Mucosa of gallbladder (tissue), 1 donor: ENCODE measurements at regions not wholly inside any gene's neighbourhood (a gene's known extent, or its start where the extent isn't known, plus 50 kb on each side); places are given as distances from the start of the nearest gene placed in this dataset.

Source experiments
- DNase-seq: peaks from one replicate; pipeline ENCODE4 v3.0.0-alpha.2; 2020; ENCODE audit warnings: low spot score
- donor health status: DM: no; HTN: no; CAD: no.

DNA sequence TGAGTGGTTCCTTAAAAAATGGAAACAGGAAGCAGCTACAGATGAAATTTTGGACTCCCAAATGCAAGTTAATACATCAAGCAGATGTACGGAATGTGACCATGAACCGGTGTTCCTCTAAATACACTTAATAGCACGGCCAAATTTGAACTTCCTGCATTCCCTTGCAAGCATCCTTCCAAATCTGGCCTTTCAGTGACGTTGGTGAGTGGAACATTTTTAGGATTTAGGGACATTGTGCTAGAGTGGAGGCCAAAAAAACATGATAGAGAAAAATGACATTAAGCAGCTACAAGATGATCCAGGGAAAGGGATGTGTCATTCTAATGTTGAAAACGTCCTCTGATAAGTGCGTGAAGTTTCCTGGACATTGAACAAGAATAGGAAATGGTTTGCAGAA lies 62.1 kb downstream of the CTAGE1 start:
- no peak for DNase-seq

GRCh38 chr18:22355069-22355468 lies 62.6 kb downstream of the CTAGE1 start:
- DNase-seq: no peak

GRCh38 chr18:22349966-22350365 lies 67.7 kb downstream of the CTAGE1 start:
- DNase-seq: no peak

DNA sequence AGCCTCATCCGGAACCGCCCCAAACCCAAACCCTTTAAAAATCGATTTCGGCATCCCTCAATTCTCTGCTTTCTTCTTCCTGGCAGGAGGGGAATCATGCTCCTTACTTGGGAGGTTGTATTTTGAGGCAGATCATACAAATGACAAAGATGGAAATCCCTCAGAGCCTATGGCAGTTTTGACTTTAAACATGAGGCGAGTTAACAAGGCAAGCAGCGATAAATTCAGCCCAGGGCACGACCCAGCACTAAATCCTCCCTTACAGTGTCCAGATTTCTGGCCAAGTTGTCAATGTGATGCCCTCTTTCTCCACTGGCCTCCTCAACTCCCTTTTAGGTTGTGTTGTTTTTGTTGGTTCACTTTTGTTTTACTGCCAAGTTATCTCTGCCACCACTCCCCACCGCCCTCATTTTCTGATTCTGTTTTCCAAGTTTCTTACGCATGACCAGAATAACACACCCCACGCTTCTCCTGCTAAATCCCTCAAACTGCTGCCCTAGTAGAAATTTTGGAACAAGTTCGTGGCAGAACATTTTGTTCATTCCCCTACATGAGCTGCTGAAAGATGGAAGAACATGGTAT lies 68.3 kb downstream of the CTAGE1 start:
- DNase-seq: no peak

DNA sequence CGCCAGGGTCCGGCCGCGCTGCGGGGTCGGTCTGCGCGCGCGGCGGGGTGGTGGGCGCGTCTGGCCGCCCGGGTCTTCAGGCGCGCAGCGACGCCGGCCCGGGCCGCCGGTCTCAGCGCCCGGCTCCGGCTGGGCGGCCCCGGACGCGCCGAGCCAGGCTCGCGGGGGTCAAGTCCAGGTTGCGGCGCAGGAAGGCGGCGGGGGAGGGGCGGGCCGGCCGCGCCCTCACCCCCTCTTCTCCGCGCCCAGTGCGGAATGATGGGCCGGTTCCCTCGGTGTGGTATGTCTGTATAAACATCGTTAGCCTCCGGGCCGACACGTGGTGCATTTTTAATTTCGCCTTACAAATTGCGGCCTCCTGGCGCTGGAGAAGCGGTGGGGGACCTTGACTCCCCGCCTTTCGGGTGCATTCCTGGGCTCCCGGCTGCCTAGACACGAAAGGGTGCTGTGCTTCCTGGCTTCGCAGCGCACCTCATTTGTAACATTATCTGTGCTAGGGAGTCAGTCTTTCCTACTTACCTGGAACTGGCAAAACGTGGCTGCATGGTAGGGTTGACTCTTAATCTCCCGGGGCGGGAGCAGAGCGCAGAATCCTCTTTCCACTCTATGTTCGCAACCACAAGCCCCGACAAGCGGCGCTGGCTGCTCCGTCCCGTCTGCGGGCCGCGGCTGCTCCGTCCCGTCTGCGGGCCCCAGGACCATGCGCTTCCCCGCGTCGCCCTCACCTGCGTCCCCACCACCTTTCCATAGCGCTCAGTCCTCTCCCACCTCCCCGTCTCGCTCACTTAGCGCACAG lies 69.0 kb downstream of the CTAGE1 start:
- DNase-seq: peak; percentile 70

DNA sequence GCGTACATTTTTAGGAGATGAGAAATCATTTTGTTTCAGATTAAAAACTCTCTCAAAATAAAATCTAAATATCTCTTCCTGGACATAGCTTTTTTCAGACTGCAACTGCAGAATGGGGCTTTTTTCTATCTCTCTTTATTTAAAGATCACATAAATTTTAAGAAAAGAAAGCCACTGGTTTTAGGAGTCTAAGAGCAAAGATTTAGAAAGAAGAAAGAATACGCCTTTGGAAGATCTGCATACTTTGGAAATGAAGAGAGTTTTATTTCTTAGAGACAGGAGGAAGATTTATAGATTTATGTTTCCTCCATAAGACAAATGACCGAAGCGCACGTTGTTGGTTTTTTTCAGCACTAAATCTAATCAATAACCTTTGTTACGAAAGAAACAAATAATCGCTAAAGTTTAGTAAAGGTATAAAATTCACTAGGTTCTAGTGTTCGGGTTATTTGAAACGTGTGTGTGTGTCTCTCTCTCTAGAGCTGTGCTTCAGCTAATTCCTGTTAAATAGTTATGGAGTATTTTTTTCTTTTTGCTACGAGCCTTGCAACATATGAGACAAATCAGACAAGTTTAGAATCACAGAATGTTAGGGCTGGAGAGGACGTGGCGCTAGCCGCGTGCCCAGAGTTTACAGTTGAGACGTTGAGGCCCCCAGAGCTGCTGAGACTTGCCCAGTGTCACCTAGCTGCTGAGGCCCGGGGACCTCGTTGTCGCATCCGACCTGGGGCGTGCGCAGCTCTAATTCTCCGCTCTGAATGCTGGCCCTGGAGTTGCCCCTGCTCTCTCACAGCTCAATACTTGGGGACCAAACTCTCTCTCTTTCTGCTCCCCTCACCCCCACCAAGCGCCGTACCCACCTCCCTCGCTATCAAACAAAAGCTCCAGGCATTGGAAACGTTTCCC lies 69.9 kb downstream of the CTAGE1 start:
- no peak for DNase-seq

DNA sequence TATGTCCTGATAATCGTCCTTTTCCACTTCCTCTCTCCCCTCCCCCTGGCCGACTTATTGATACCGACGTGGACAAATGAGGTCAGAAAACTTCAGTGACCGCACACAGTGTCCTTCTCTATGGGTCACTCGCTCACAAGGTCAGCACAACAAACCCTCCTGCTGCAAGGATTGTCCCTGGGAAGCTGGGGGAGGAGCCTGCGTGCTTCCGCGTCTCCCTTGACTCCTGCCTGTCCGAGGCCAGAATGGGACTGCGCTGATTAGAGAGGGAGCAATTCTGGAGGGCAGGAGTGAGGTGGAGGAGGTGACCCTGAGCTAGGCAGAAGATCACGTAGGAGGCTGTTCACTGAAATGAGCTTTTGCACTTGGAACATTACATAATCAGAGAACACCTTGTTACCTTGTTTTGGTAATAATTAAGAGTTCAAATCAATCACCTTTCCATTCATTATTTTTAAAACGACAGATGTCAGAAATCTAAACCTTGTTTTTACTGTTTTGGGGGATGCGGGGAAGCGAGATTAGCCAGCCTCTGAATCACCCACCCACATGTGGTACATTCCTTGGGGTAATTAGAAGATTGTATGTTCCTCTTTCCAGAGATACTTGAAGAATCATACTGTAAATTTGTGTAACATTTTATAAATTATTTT lies 70.6 kb downstream of the CTAGE1 start:
- peak; percentile 81 for DNase-seq

DNA sequence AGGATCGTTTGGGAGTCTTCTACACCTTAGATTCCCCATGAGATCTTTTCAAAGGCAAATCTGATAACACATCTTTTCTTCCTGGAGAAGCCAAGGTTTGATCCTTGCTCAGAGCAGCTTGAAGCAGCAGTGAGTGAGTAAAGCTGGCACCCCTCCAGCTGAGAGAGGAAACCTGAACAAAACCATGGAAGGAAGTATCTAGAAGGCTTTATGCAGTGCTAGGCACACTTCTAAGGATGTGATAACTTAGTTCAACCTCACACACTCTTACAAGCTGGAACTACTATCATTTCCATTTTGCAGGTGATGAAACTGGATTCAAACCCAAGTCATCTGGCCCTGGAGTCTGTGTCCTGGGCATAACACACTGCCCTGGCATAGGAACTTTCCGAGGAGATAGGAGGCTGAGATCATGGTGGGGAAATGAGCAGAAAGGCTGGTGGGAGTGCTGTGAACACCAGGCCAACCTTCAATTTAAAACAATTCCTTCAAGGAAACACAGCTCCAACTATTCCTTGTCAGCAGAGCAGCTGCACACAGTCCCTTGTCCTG lies 71.2 kb downstream of the CTAGE1 start:
- DNase-seq: peak; percentile 76

GRCh38 chr18:22345718-22346117 lies 72.0 kb downstream of the CTAGE1 start:
- no peak for DNase-seq

GRCh38 chr18:22344908-22345670 lies 72.6 kb downstream of the CTAGE1 start:
- no peak for DNase-seq

DNA sequence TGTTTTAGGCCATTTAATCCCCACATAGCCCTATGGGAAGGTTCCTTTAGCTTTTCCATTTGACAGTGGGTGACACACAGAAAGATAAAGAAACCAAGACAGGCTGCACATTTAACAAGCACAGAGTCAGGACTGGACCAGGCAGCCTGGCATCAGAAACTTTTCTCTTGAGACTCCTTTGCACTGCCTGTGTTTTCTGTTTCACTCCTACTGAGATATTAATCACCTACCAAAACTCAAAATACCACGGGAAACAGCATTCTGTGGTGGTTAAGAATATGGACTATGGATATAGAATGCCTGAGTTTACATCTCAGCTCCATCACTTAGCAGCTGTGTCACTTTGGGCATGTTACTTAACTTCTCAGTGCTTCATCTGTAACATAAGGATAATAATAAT lies 73.3 kb downstream of the CTAGE1 start:
- DNase-seq: no peak

DNA sequence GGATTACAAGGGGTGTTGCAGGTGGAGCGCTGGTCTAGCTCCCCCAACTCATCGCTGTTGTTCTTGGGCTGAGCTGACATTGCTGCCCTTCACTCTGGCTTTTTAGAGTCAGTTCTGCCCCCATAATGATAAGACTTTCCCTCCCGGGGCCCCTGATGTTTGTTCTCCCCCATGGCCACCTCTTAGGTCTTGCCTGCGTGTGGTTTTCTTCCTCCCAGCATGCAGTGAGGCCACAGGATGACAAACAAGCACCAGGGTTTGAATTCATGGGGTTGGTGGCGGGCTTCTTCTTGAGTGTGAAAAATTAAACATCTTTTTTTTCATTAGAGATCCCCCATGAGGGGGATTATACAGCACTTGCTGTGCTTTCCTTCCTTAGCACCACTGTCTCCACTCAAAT lies 74.1 kb downstream of the CTAGE1 start:
- no peak for DNase-seq

GRCh38 chr18:22342625-22343024 lies 75.1 kb downstream of the CTAGE1 start:
- DNase-seq: no peak

GRCh38 chr18:22340331-22340730 lies 77.4 kb downstream of the CTAGE1 start:
- no peak for DNase-seq

DNA sequence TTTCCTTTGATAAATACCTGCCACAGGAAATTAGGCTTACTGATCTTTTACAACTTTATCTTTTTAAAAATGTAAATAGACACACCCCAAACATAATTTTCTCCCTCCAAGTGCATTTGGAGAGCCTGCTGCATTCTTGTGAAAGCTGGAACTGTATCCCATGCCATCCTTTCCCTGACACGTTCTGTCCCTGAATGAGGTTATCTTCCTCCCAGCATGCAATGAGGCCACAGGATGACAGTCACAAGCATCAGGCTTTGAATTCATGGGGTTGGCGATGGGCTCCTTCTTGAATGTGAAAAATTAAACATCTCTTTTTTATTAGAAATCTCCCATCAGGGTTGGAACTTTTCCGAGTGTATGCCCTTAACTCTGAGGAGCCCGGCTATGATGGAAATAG lies 77.8 kb downstream of the CTAGE1 start:
- no peak for DNase-seq

DNA sequence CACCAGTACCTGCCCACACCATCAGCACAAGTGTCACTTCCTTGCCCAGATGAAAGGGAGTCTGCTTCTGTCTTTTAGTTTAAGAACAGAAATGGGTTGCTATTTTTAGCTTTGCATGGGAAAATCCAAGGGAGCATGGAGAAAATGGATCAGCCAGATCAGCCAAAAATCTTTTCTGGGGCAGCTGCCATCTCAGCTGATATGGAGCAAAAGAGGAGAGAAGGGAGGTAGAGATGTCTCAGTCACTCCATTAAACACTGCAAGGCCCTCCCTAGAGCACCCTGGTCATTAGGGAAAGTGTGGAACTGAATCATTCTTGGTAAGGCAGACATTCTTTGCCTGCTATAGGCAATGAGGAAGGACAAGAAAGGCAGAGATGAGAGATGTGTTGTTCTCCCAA lies 79.9 kb downstream of the CTAGE1 start:
- DNase-seq: no peak

GRCh38 chr18:22337306-22337705 lies 80.4 kb downstream of the CTAGE1 start:
- DNase-seq: no peak

- DNase-seq: no peak
Measured at GRCh38 chr18:22336406-22336805, 81.3 kb downstream of the CTAGE1 start.

- DNase-seq: no peak
Measured at GRCh38 chr18:22335731-22336198, 82.0 kb downstream of the CTAGE1 start.

DNA sequence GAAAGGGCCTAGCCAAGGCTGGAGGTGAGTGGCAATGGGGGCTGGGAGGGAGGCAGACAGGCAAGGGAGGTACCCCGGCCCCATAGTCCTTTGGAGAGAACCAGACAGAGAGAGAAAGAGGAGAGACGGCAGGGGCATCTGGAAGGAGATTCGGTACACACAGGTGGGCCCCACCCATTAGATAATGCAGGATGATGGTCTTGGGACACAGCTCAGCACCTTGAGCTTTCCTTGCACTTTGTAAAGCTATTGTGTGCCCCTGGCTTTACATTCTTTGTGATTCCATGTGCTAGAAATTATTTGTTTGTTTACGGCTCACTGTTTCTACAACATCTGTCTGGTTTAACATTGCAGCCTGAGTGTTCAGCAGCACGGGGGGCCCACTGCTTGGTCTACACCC lies 83.1 kb downstream of the CTAGE1 start:
- DNase-seq: no peak

- no peak for DNase-seq
Measured at GRCh38 chr18:22332590-22332989, 85.1 kb downstream of the CTAGE1 start.
